HepG2 (cell line): ENCODE measurements at regions not wholly inside any gene's neighbourhood (a gene's known extent, or its start where the extent isn't known, plus 50 kb on each side); places are given as distances from the start of the nearest gene placed in this dataset.

Source experiments
- ATAC-seq: fragments of 200-7000 bp; cut with Tn5 transposase; 3 replicates; pipeline ENCODE4 v1.9.1; 2020; ENCODE audit warnings: mild to moderate bottlenecking, moderate library complexity
- BruUV-seq: library from RNA; stranded (reverse); fragments of 400-500 nt; replicated peaks from 2 replicates; lab custom pipeline; 2021; lab: Mats Ljungman, UMichigan
- CTCF ChIA-PET: fragments of 300-600 bp; formaldehyde crosslinking; extraction: SDS; loops from one replicate; lab custom pipeline; 2021; ENCODE audit warnings: low total read pairs, inconsistent platforms, low intra/inter-chr PET ratio; lab: Yijun Ruan, JAX
- POLR2A ChIA-PET: fragments of 350-600 bp; sonication (Branson Sonifier 250); formaldehyde crosslinking; loops from one replicate; lab custom pipeline; 2020; ENCODE audit warnings: antibody characterized with exemption, inconsistent platforms; lab: Yijun Ruan, JAX
- DNase-seq: peaks from one replicate; pipeline ENCODE4 v3.0.0-alpha.2; 2015; ENCODE audit warnings: low spot score
- FAIRE-seq: peaks from 3 replicates; lab custom pipeline; 2011; peaks lifted over from hg19 to GRCh38; lab: Jason Lieb, UNC
- H2AFZ ChIP-seq: one replicate; pipeline ENCODE4 v1.6.1; 2011; ENCODE audit warnings: low read length, inconsistent platforms
- H3K27ac ChIP-seq: fragments of 300-600 bp; 3 replicates; pipeline ENCODE4 v1.8.0; 2011; ENCODE audit warnings: mixed run types, mild to moderate bottlenecking, mixed read lengths, low read length, inconsistent platforms; ENCODE audit not compliant: insufficient read depth; ENCODE audit errors: extremely low read length
- H3K27me3 ChIP-seq, 2 experiments: fragments of 200-600 bp in 1 of 2; 2 replicates in 1 of 2; 3 replicates in 1 of 2; pipeline versions ENCODE4 v1.6.0 to v1.8.0; 2011; ENCODE audit warnings: low read length in 2 of 2, mild to moderate bottlenecking in 2 of 2, moderate library complexity in 2 of 2, inconsistent platforms in 1 of 2; ENCODE audit not compliant: insufficient read depth in 2 of 2, control insufficient read depth in 1 of 2
- H3K36me3 ChIP-seq, 2 experiments: fragments of 200-600 bp in 1 of 2; replicated peaks in 1 of 2; 2 replicates in 1 of 2; 3 replicates in 1 of 2; pipeline versions ENCODE4 v1.5.1 to v1.8.0; 2011; ENCODE audit warnings: low read length in 2 of 2, inconsistent platforms in 1 of 2; ENCODE audit not compliant: insufficient read depth in 2 of 2, control insufficient read depth in 1 of 2
- H3K4me1 ChIP-seq: 2 replicates; pipeline ENCODE4 v1.5.1; 2012; ENCODE audit warnings: low read length, inconsistent platforms; ENCODE audit not compliant: insufficient read depth
- H3K4me2 ChIP-seq: 2 replicates; pipeline ENCODE4 v1.6.0; 2011; ENCODE audit warnings: low read depth, low read length, inconsistent platforms
- H3K4me3 ChIP-seq, 3 experiments: fragments of 200-600 bp in 1 of 3; sonication (generic), shearing (Covaris generic) in 1 of 3; replicated peaks in 1 of 3; 2 replicates each; pipeline ENCODE4 v1.5.1; 2011 to 2016; ENCODE audit warnings: low read length in 3 of 3, inconsistent platforms in 2 of 3, low read depth in 2 of 3, mild to moderate bottlenecking in 2 of 3, control low read depth in 1 of 3, mixed read lengths in 1 of 3; ENCODE audit not compliant: insufficient read depth in 1 of 3
- H3K79me2 ChIP-seq: one replicate; pipeline ENCODE4 v1.6.1; 2011; ENCODE audit warnings: low read length, inconsistent platforms; ENCODE audit not compliant: insufficient read depth
- H3K9ac ChIP-seq: 2 replicates; pipeline ENCODE4 v1.6.0; 2011; ENCODE audit warnings: mild to moderate bottlenecking, low read depth, low read length, inconsistent platforms; ENCODE audit not compliant: insufficient read depth
- H3K9me3 ChIP-seq: 2 replicates; pipeline ENCODE4 v1.5.1; 2012; ENCODE audit warnings: mild to moderate bottlenecking, low read length
- H4K20me1 ChIP-seq: 2 replicates; pipeline ENCODE4 v1.6.0; 2011; ENCODE audit warnings: inconsistent platforms, mild to moderate bottlenecking, low read length, moderate library complexity; ENCODE audit not compliant: insufficient read depth
- GABPB1 ChIP-seq: IDR thresholded peaks from 2 replicates; pipeline ENCODE4 v1.6.1; 2016; ENCODE audit warnings: mild to moderate bottlenecking, missing genetic modification reagents, moderate library complexity, missing compliant biosample characterization
- GPN1 ChIP-seq: sonication (generic); formaldehyde crosslinking; IDR thresholded peaks from 2 replicates; pipeline ENCODE4 v1.5.1; 2020; ENCODE audit warnings: missing genetic modification reagents, borderline replicate concordance
- NBN ChIP-seq: fragments of 450-650 bp; conservative IDR thresholded peaks from 2 replicates; pipeline ENCODE4 v1.6.1; 2017
- SRSF4 ChIP-seq: fragments of 200-400 bp; formaldehyde crosslinking; IDR thresholded peaks from one replicate; pipeline ENCODE4 v1.6.1; 2018; ENCODE audit warnings: mild to moderate bottlenecking, low read depth, low read length, moderate library complexity; ENCODE audit not compliant: poor library complexity, severe bottlenecking
- ZBTB26 ChIP-seq: IDR thresholded peaks from 2 replicates; pipeline ENCODE4 v1.6.1; 2016; ENCODE audit warnings: missing compliant biosample characterization, missing genetic modification reagents, borderline replicate concordance
- ZFYVE20 ChIP-seq: sonication (generic); formaldehyde crosslinking; IDR thresholded peaks from 2 replicates; pipeline ENCODE4 v1.8.0; 2023; ENCODE audit warnings: low read depth, mild to moderate bottlenecking, moderate library complexity, missing genetic modification reagents, borderline replicate concordance
- ZNF350 ChIP-seq: sonication (generic); formaldehyde crosslinking; IDR thresholded peaks from 2 replicates; pipeline ENCODE4 v1.4.0; 2020; ENCODE audit warnings: mild to moderate bottlenecking, low read depth, missing genetic modification reagents, borderline replicate concordance
- ZNF569 ChIP-seq: sonication (generic); formaldehyde crosslinking; IDR thresholded peaks from 2 replicates; pipeline ENCODE4 v1.5.0; 2020; ENCODE audit warnings: mild to moderate bottlenecking, missing genetic modification reagents, moderate library complexity, borderline replicate concordance
- ZNF773 ChIP-seq: sonication (generic); formaldehyde crosslinking; IDR thresholded peaks from 2 replicates; pipeline ENCODE4 v1.4.0; 2020; ENCODE audit warnings: missing genetic modification reagents, borderline replicate concordance
- ZSCAN22 ChIP-seq: sonication (generic); formaldehyde crosslinking; IDR thresholded peaks from 2 replicates; pipeline ENCODE4 v1.4.0; 2020; ENCODE audit warnings: mild to moderate bottlenecking, missing genetic modification reagents
- WGBS: methylation state at CpG from one replicate; pipeline ENCODE4 v1.1.6; 2017; ENCODE audit warnings: low lambda C conversion rate; 5-methylcytosine and 5-hydroxymethylcytosine counted together
- in situ Hi-C: cut with HindIII; loops from 2 replicates; pipeline ENCODE4 v1.10.0; 2017; ENCODE audit warnings: low pct_unique_long_range_greater_than_20kb; ENCODE audit not compliant: extremely low pct_ligation_motif_present
- intact Hi-C: fragments of 100-400 bp; cut with micrococcal nuclease; formaldehyde crosslinking; loops from one replicate; pipeline ENCODE4 v1.10.0; 2022; ENCODE audit not compliant: unreplicated experiment
- TF ChIP-seq, protein P1 (sequence below): sonication (generic); formaldehyde crosslinking; conservative IDR thresholded peaks from 2 replicates; pipeline ENCODE4 v1.4.0; 2020; ENCODE audit warnings: missing genetic modification reagents

- no peaks in the 10 kb centered on the region for H4K20me1 ChIP-seq
- no peak overlapping the region for H3K4me2 ChIP-seq
- no peaks in the 10 kb centered on the region for H3K9me3 ChIP-seq
- POLR2A ChIA-PET: no interaction called here
- no peaks in the 10 kb centered on the region for H3K4me1 ChIP-seq
- CTCF ChIA-PET: no interaction called here
- BruUV-seq: no TSS peak
- WGBS: 35% methylated on average over 2 of the region's 2 CpGs
- ATAC-seq: no peak
- TF ChIP-seq ZNF569 (CRISPR knock-in tag) (no peak), ZNF350 (CRISPR knock-in tag) (no peak), NBN (no peak), SRSF4 (no peak), ZNF773 (CRISPR knock-in tag) (no peak), GPN1 (no peak), ZBTB26 (no peak), GABPB1 (CRISPR knock-in tag) (no peak), ZFYVE20 (CRISPR knock-in tag) (no peak), ZSCAN22 (no peak)
- TF ChIP-seq, protein P1, sequence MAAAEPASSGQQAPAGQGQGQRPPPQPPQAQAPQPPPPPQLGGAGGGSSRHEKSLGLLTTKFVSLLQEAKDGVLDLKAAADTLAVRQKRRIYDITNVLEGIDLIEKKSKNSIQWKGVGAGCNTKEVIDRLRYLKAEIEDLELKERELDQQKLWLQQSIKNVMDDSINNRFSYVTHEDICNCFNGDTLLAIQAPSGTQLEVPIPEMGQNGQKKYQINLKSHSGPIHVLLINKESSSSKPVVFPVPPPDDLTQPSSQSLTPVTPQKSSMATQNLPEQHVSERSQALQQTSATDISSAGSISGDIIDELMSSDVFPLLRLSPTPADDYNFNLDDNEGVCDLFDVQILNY (CRISPR knock-in tag): no peak
- no peak overlapping the region for H2AFZ ChIP-seq
- H3K4me3 ChIP-seq: no peak overlapping the region
- DNase-seq: no peak
- H3K27me3 ChIP-seq: peaks cover 0 to 8% of the 10 kb centered on the region in 2 experiments; a peak in 1 of 5 replicates
- no peak overlapping the region for H3K9ac ChIP-seq
- H3K36me3 ChIP-seq: no peaks in the 10 kb centered on the region
- in situ Hi-C loops: loop anchor here (25.0 kb wide), 1 partner anchor 458 kb away; no protein-coding TSS in a partner anchor
- no peaks in the 10 kb centered on the region for H3K79me2 ChIP-seq
- intact Hi-C loops: no loop called here
- FAIRE-seq: no peak
- no peak overlapping the region for H3K27ac ChIP-seq
Measured at GRCh38 chr15:62320259-62320658, 155.2 kb upstream of the C2CD4B start.
